ENCODE measurements at regions not wholly inside any gene's neighbourhood (a gene's known extent, or its start where the extent isn't known, plus 50 kb on each side); places are given as distances from the start of the nearest gene placed in this dataset.

- Mint-ChIP-seq H3K4me1 (ENCODE audit: low read depth) (no peaks in the 10 kb centered on the region), H3K9me3 (no peaks in the 10 kb centered on the region), H3K36me3 (ENCODE audit: low read depth) (no peaks in the 10 kb centered on the region), H3K27me3 (peaks cover 42% of the 10 kb centered on the region), H3K27ac (no peak overlapping the region), H3K4me3 (no peak overlapping the region)
- DNase-seq: no peak
Measured at GRCh38 chr6:168145747-168146596, 67.0 kb upstream of the FRMD1 start.

- H3K36me3 Mint-ChIP-seq (ENCODE audit: low read depth): no peaks in the 10 kb centered on the region
- no peaks in the 10 kb centered on the region for H3K4me1 Mint-ChIP-seq (ENCODE audit: low read depth)
Measured at GRCh38 chr6:168139121-168139520, 60.1 kb upstream of the FRMD1 start.

GRCh38 chr6:168138436-168138835 lies 59.4 kb upstream of the FRMD1 start:
- Mint-ChIP-seq H3K4me1 (ENCODE audit: low read depth) (no peaks in the 10 kb centered on the region), H3K27ac (no peak overlapping the region), H3K9me3 (no peaks in the 10 kb centered on the region), H3K27me3 (peaks cover 10% of the 10 kb centered on the region), H3K36me3 (ENCODE audit: low read depth) (no peaks in the 10 kb centered on the region), H3K4me3 (no peak overlapping the region)
- DNase-seq: no peak

More at GRCh38 chr6:168139121-168139520, 60.1 kb upstream of the FRMD1 start:
- Mint-ChIP-seq H3K27me3 (peaks cover 8% of the 10 kb centered on the region), H3K9me3 (no peaks in the 10 kb centered on the region), H3K4me3 (no peak overlapping the region), H3K27ac (no peak overlapping the region)
- DNase-seq: no peak

GRCh38 chr6:168137024-168137423 lies 58.0 kb upstream of the FRMD1 start:
- H3K27me3 Mint-ChIP-seq: peaks cover 23% of the 10 kb centered on the region
- no peaks in the 10 kb centered on the region for H3K9me3 Mint-ChIP-seq
- DNase-seq: no peak
- no peak overlapping the region for H3K27ac Mint-ChIP-seq
- no peaks in the 10 kb centered on the region for H3K36me3 Mint-ChIP-seq (ENCODE audit: low read depth)
- H3K4me1 Mint-ChIP-seq (ENCODE audit: low read depth): no peaks in the 10 kb centered on the region
- H3K4me3 Mint-ChIP-seq: no peak overlapping the region

GRCh38 chr6:168136622-168137021 lies 57.6 kb upstream of the FRMD1 start:
- DNase-seq: no peak
- Mint-ChIP-seq H3K27me3 (peaks cover 27% of the 10 kb centered on the region), H3K36me3 (ENCODE audit: low read depth) (no peaks in the 10 kb centered on the region), H3K9me3 (no peaks in the 10 kb centered on the region), H3K27ac (no peak overlapping the region), H3K4me3 (no peak overlapping the region), H3K4me1 (ENCODE audit: low read depth) (no peaks in the 10 kb centered on the region)

- Mint-ChIP-seq H3K4me3 (no peak overlapping the region), H3K9me3 (no peaks in the 10 kb centered on the region), H3K4me1 (ENCODE audit: low read depth) (no peaks in the 10 kb centered on the region), H3K27ac (no peak overlapping the region), H3K36me3 (ENCODE audit: low read depth) (no peaks in the 10 kb centered on the region), H3K27me3 (peaks cover 34% of the 10 kb centered on the region)
- DNase-seq: no peak
Measured at GRCh38 chr6:168136001-168136400, 57.0 kb upstream of the FRMD1 start.

GRCh38 chr6:168134560-168135201 lies 55.7 kb upstream of the FRMD1 start:
- no peaks in the 10 kb centered on the region for H3K9me3 Mint-ChIP-seq
- no peak overlapping the region for H3K27ac Mint-ChIP-seq
- no peak overlapping the region for H3K4me3 Mint-ChIP-seq
- H3K4me1 Mint-ChIP-seq (ENCODE audit: low read depth): no peaks in the 10 kb centered on the region
- peaks cover 37% of the 10 kb centered on the region for H3K27me3 Mint-ChIP-seq
- DNase-seq: no peak
- no peaks in the 10 kb centered on the region for H3K36me3 Mint-ChIP-seq (ENCODE audit: low read depth)

GRCh38 chr6:168133687-168134559 lies 54.9 kb upstream of the FRMD1 start:
- no peaks in the 10 kb centered on the region for H3K4me1 Mint-ChIP-seq (ENCODE audit: low read depth)

GRCh38 chr6:168133168-168133561 lies 54.2 kb upstream of the FRMD1 start:
- Mint-ChIP-seq H3K4me1 (ENCODE audit: low read depth) (no peaks in the 10 kb centered on the region), H3K27ac (no peak overlapping the region), H3K27me3 (peaks cover 37% of the 10 kb centered on the region), H3K9me3 (no peaks in the 10 kb centered on the region), H3K4me3 (no peak overlapping the region), H3K36me3 (ENCODE audit: low read depth) (no peaks in the 10 kb centered on the region)
- DNase-seq: no peak

More at GRCh38 chr6:168133687-168134559, 54.9 kb upstream of the FRMD1 start:
- peaks cover 37% of the 10 kb centered on the region for H3K27me3 Mint-ChIP-seq
- H3K36me3 Mint-ChIP-seq (ENCODE audit: low read depth): no peaks in the 10 kb centered on the region
- no peaks in the 10 kb centered on the region for H3K9me3 Mint-ChIP-seq
- no peak for DNase-seq
- H3K4me3 Mint-ChIP-seq: no peak overlapping the region
- no peak overlapping the region for H3K27ac Mint-ChIP-seq

- Mint-ChIP-seq H3K36me3 (ENCODE audit: low read depth) (no peaks in the 10 kb centered on the region), H3K4me3 (no peak overlapping the region), H3K27ac (no peak overlapping the region), H3K27me3 (peaks cover 37% of the 10 kb centered on the region), H3K9me3 (no peaks in the 10 kb centered on the region), H3K4me1 (ENCODE audit: low read depth) (no peaks in the 10 kb centered on the region)
- no peak for DNase-seq
Measured at GRCh38 chr6:168132531-168133167, 53.6 kb upstream of the FRMD1 start.

GRCh38 chr6:168131464-168132415 lies 52.7 kb upstream of the FRMD1 start:
- no peaks in the 10 kb centered on the region for H3K9me3 Mint-ChIP-seq
- H3K4me1 Mint-ChIP-seq (ENCODE audit: low read depth): no peaks in the 10 kb centered on the region
- H3K27me3 Mint-ChIP-seq: peaks cover 37% of the 10 kb centered on the region
- H3K27ac Mint-ChIP-seq: no peak overlapping the region
- no peaks in the 10 kb centered on the region for H3K36me3 Mint-ChIP-seq (ENCODE audit: low read depth)
- no peak overlapping the region for H3K4me3 Mint-ChIP-seq
- no peak for DNase-seq

GRCh38 chr6:168130697-168131371 lies 51.8 kb upstream of the FRMD1 start:
- peaks cover 41% of the 10 kb centered on the region for H3K27me3 Mint-ChIP-seq
- no peak overlapping the region for H3K27ac Mint-ChIP-seq
- no peak overlapping the region for H3K4me3 Mint-ChIP-seq
- H3K36me3 Mint-ChIP-seq (ENCODE audit: low read depth): no peaks in the 10 kb centered on the region
- no peak for DNase-seq
- H3K4me1 Mint-ChIP-seq (ENCODE audit: low read depth): no peaks in the 10 kb centered on the region
- H3K9me3 Mint-ChIP-seq: no peaks in the 10 kb centered on the region

- Mint-ChIP-seq H3K27me3 (peaks cover 41% of the 10 kb centered on the region), H3K9me3 (no peaks in the 10 kb centered on the region), H3K36me3 (ENCODE audit: low read depth) (no peaks in the 10 kb centered on the region), H3K27ac (no peak overlapping the region), H3K4me1 (ENCODE audit: low read depth) (no peaks in the 10 kb centered on the region), H3K4me3 (no peak overlapping the region)
- no peak for DNase-seq
Measured at GRCh38 chr6:168130168-168130696, 51.2 kb upstream of the FRMD1 start.

All from activated T-cell treated with anti-CD3 and anti-CD28 coated beads, Interleukin-2, amount 50 U/mL, for 24 hours (primary cell).